ENCODE measurements at regions not wholly inside any gene's neighbourhood (a gene's known extent, or its start where the extent isn't known, plus 50 kb on each side); places are given as distances from the start of the nearest gene placed in this dataset.

- TF ChIP-seq CTCF (IDR thresholded peaks at IDR 0.05) (no peak), POLR2A (IDR thresholded peaks at IDR 0.05) (no peak)
These were observed 54.6 kb upstream of the ARHGAP5 start for GRCh38 chr14:32022525-32022924.
